AG04450 (cell line): ENCODE measurements at regions not wholly inside any gene's neighbourhood (a gene's known extent, or its start where the extent isn't known, plus 50 kb on each side); places are given as distances from the start of the nearest gene placed in this dataset.

ENCODE experiments used
- CTCF ChIA-PET: fragments of 300-600, 350-600 bp; formaldehyde crosslinking; extraction: SDS; loops from one replicate; lab custom pipeline; 2022; ENCODE audit warnings: antibody characterized with exemption, inconsistent platforms; lab: Charles Lee
- POLR2A ChIA-PET: fragments of 350-600 bp; formaldehyde crosslinking; extraction: SDS; loops from one replicate; lab custom pipeline; 2021; ENCODE audit warnings: antibody characterized with exemption, inconsistent platforms; lab: Yijun Ruan, JAX
- DNase-seq: peaks from one replicate; pipeline ENCODE4 v3.0.0-alpha.2; 2011; ENCODE audit warnings: low read depth, low spot score
- H3K27ac ChIP-seq: one replicate; pipeline ENCODE4 v1.5.1; 2012; ENCODE audit warnings: low read depth, low read length, control low read depth
- H3K27me3 ChIP-seq: one replicate; pipeline ENCODE4 v1.6.0; 2012; ENCODE audit warnings: low read length; ENCODE audit not compliant: control insufficient read depth, insufficient read depth
- H3K4me3 ChIP-seq: 2 replicates; pipeline ENCODE4 v1.5.1; 2011; ENCODE audit warnings: mild to moderate bottlenecking, low read depth, low read length, control low read depth
- H3K9me3 ChIP-seq: 2 replicates; pipeline ENCODE4 v1.5.1; 2012; ENCODE audit warnings: low read length; ENCODE audit not compliant: control insufficient read depth, insufficient read depth
- CTCF ChIP-seq: IDR thresholded peaks from 2 replicates; pipeline ENCODE4 v1.5.1; 2011; ENCODE audit warnings: low read depth, low read length, control low read depth, inconsistent platforms

GRCh38 chr10:33122014-33122809, 164.2 kb upstream of the ITGB1 start:
- no peak for TF ChIP-seq CTCF
- peak; percentile 89 for DNase-seq
- ChIA-PET POLR2A (no interaction called here), CTCF (interaction anchor here (0.6 kb wide), 1 partner anchor 8 kb away, joined by 3 read pairs; no protein-coding TSS in a partner anchor)
- H3K27me3 ChIP-seq, result no peaks in the 10 kb centered on the region
- H3K9me3 ChIP-seq, result no peaks in the 10 kb centered on the region; the same call in 1 of the 2 replicates
- H3K4me3 ChIP-seq, result 0 out of 2 replicates have a peak overlapping the region, but pooled peaks have one; percentile 11
- H3K27ac ChIP-seq, result peak overlapping the region; percentile 94

GRCh38 chr10:33120700-33121099, 162.7 kb upstream of the ITGB1 start:
- TF ChIP-seq CTCF, result no peak
- no peaks in the 10 kb centered on the region for H3K27me3 ChIP-seq
- DNase-seq, result no peak
- no peak overlapping the region for H3K27ac ChIP-seq
- CTCF ChIA-PET, result interaction anchor here (0.6 kb wide), 2 partner anchors 977 to 1006 kb away, joined by 6 read pairs; no protein-coding TSS in a partner anchor
- H3K9me3 ChIP-seq, result no peaks in the 10 kb centered on the region
- no peak overlapping the region for H3K4me3 ChIP-seq
- POLR2A ChIA-PET, result no interaction called here

- Histone ChIP-seq H3K27me3 (no peaks in the 10 kb centered on the region), H3K27ac (no peak overlapping the region), H3K4me3 (no peak overlapping the region), H3K9me3 (no peaks in the 10 kb centered on the region)
- POLR2A ChIA-PET, result no interaction called here
- no peak for TF ChIP-seq CTCF
- no peak for DNase-seq
- CTCF ChIA-PET, result interaction anchor here (0.6 kb wide), 1 partner anchor 1006 kb away, joined by 6 read pairs; no protein-coding TSS in a partner anchor
These were observed 162.2 kb upstream of the ITGB1 start for GRCh38 chr10:33120275-33120674.

- Histone ChIP-seq H3K27me3 (no peaks in the 10 kb centered on the region), H3K4me3 (no peak overlapping the region), H3K9me3 (no peaks in the 10 kb centered on the region), H3K27ac (no peak overlapping the region)
- POLR2A ChIA-PET, result no interaction called here
- CTCF ChIA-PET, result no interaction called here
- DNase-seq, result no peak
- TF ChIP-seq CTCF, result no peak
These were observed 159.8 kb upstream of the ITGB1 start for GRCh38 chr10:33117816-33118215.

GRCh38 chr10:33117230-33117629, 159.2 kb upstream of the ITGB1 start:
- DNase-seq, result no peak
- Histone ChIP-seq H3K27ac (no peak overlapping the region), H3K9me3 (no peaks in the 10 kb centered on the region), H3K4me3 (no peak overlapping the region), H3K27me3 (no peaks in the 10 kb centered on the region)
- POLR2A ChIA-PET, result interaction anchor here (4.9 kb wide), 1 partner anchor 12 kb away, joined by 19 read pairs; no protein-coding TSS in a partner anchor
- CTCF ChIA-PET, result interaction anchor here (0.9 to 1.7 kb wide), 2 partner anchors 15 to 76 kb away, joined by 3 to 6 read pairs; no protein-coding TSS in a partner anchor
- TF ChIP-seq CTCF, result no peak
